ENCODE measurements at regions not wholly inside any gene's neighbourhood (a gene's known extent, or its start where the extent isn't known, plus 50 kb on each side); places are given as distances from the start of the nearest gene placed in this dataset.
A peak's percentile ranks its signal among the peaks of the same experiment; 100 is the strongest.

- CTCF ChIA-PET, result interaction anchor here (0.8 kb wide), 1 partner anchor 9 kb away, joined by 3 read pairs; no protein-coding TSS in a partner anchor
- intact Hi-C loops (cut with micrococcal nuclease), result no loop called here
- no peak for DNase-seq
- H3K27me3 Mint-ChIP-seq, result peaks cover 44 to 69% (median 56%) of the 10 kb centered on the region in 5 donors
- H3K4me3 ChIP-seq (ENCODE audit: low read length), result no peak overlapping the region
- H3K4me1 ChIP-seq (ENCODE audit: control insufficient read depth in 2 of 2, insufficient read depth in 2 of 2, low read length in 2 of 2), result peaks cover 0 to 1% of the 10 kb centered on the region in 2 donors
- H3K9me3 Mint-ChIP-seq, result peaks cover 0 to 5% (median 0%) of the 10 kb centered on the region in 11 donors
- no peak overlapping the region for H3K27ac Mint-ChIP-seq
- no peak overlapping the region for H3K27ac ChIP-seq (ENCODE audit: low read depth, low read length)
- no peaks in the 10 kb centered on the region for H3K36me3 ChIP-seq (ENCODE audit: control insufficient read depth in 2 of 3, insufficient read depth in 3 of 3, low read length in 3 of 3)
- no peak for ATAC-seq
- POLR2A ChIA-PET, result no interaction called here
- H3K27me3 ChIP-seq (ENCODE audit: control insufficient read depth in 2 of 2, insufficient read depth in 2 of 2, low read length in 2 of 2), result peaks cover 1 to 5% of the 10 kb centered on the region in 2 donors
- no peaks in the 10 kb centered on the region for H3K9me3 ChIP-seq (ENCODE audit: control insufficient read depth in 2 of 3, low read length in 3 of 3)
- peaks cover 0 to 5% (median 0%) of the 10 kb centered on the region in 5 donors for H3K36me3 Mint-ChIP-seq
- peaks cover 0 to 2% (median 1%) of the 10 kb centered on the region in 7 donors for H3K4me1 Mint-ChIP-seq
- H3K4me3 Mint-ChIP-seq, result no peak overlapping the region
Measured at GRCh38 chr15:89421219-89421618, 75.2 kb downstream of the RHCG start.

DNA sequence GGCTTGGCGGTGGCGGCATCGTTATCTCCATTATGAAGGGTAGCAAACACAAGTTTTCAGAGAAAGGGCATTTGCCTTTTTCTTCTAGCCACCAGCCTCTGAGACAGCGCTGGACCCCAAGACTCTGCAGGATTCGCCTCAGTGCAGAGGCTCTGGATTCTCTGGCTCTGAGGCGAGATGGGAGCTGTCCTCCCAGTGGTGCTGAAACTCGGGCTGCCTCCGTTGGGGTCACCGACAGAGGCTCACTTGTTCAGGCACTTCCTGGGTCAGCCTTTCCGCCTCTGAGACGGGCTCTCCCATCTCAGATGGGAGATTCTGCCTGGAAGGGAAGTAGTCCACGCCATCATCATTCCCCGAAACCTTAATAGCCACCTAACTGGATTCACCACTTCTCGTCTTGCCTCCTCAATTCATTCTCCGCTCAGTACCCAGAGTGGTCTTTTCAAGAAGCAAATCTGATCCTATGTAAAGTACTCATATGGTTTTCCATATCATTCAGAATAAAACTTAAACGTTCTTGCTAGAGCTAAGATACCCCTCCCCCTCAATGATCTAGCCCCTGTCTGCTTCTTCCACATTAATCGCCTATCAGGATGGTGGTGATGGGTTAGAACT is 76.9 kb downstream of the RHCG start:
- H3K27ac ChIP-seq (ENCODE audit: low read depth, low read length), result no peak overlapping the region
- intact Hi-C loops (cut with micrococcal nuclease), result loop anchor here in 1 of 2 donors (2.0 kb wide), 1 partner anchor 59 kb away; no protein-coding TSS in a partner anchor
- H3K4me1 ChIP-seq (ENCODE audit: control insufficient read depth in 2 of 2, insufficient read depth in 2 of 2, low read length in 2 of 2), result peaks cover 0 to 4% of the 10 kb centered on the region in 2 donors
- CTCF ChIA-PET, result no interaction called here
- peaks cover 0 to 5% (median 0%) of the 10 kb centered on the region in 11 donors for H3K9me3 Mint-ChIP-seq
- H3K4me3 Mint-ChIP-seq, result no peak overlapping the region
- no peak overlapping the region for H3K4me3 ChIP-seq (ENCODE audit: low read length)
- H3K4me1 Mint-ChIP-seq, result peaks cover 0 to 5% (median 5%) of the 10 kb centered on the region in 7 donors
- H3K36me3 ChIP-seq (ENCODE audit: control insufficient read depth in 2 of 3, insufficient read depth in 3 of 3, low read length in 3 of 3), result no peaks in the 10 kb centered on the region
- H3K27me3 Mint-ChIP-seq, result peaks cover 60 to 79% (median 68%) of the 10 kb centered on the region in 5 donors
- H3K36me3 Mint-ChIP-seq, result peaks cover 0 to 5% (median 0%) of the 10 kb centered on the region in 5 donors
- peak in 4 of 9 donors; percentile 26 to 59 (median 36) for DNase-seq
- peak; percentile 33 for ATAC-seq
- POLR2A ChIA-PET, result no interaction called here
- no peaks in the 10 kb centered on the region for H3K9me3 ChIP-seq (ENCODE audit: control insufficient read depth in 2 of 3, low read length in 3 of 3)
- peaks cover 3 to 12% of the 10 kb centered on the region in 2 donors for H3K27me3 ChIP-seq (ENCODE audit: control insufficient read depth in 2 of 2, insufficient read depth in 2 of 2, low read length in 2 of 2)
- no peak overlapping the region for H3K27ac Mint-ChIP-seq

GRCh38 chr15:89417206-89417725 is 79.1 kb downstream of the RHCG start:
- intact Hi-C loops (cut with micrococcal nuclease), result no loop called here
- POLR2A ChIA-PET, result no interaction called here

DNA sequence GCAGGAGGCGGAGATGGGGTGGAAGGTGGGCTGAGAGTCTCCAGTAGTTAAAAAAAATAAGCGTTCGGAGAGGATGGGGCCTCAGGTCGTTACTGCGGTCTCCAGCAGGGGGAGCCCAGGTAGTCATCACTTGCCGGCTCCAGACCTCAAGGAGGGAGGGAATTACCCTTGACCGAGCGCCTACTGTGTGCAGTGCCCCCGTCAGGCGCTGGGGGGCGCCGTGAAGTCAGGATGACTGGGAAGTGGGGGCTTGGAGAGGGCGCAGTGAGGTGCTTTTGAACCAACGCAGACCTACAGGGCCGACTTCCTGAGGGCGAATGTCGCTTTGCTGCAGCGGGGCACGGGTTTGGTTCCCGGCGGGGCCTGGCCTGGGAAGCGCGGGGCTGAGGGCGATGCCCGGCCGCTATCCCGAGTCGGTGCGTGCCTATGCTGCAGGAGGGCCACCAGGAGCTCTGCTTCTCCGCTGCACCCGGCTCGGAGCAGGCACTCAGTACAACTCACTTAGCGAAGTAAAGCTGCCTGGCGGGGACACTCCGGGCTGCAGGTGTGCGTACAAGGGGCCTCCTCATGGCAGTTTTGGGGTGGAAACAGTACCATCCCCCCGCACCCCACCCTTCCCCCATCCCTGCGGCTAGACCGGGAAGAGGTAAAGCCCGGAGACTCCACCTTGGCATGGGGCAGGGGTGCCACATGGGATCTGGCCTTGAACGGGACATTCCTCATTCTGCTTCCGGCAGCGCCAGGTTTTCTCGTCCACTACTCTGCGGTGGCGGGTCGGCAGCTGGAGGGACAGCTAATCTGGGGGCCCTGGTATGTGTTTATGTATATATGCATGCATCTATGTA is 79.8 kb downstream of the RHCG start:
- H3K4me1 ChIP-seq (ENCODE audit: control insufficient read depth in 2 of 2, insufficient read depth in 2 of 2, low read length in 2 of 2), result peaks cover 0 to 4% of the 10 kb centered on the region in 2 donors
- H3K27ac ChIP-seq (ENCODE audit: low read depth, low read length), result no peak overlapping the region
- intact Hi-C loops (cut with micrococcal nuclease), result loop anchor here (1.0 kb wide), 1 partner anchor 14 kb away; no protein-coding TSS in a partner anchor
- Mint-ChIP-seq H3K36me3 (peaks cover 0 to 5% (median 0%) of the 10 kb centered on the region in 5 donors), H3K27ac (peak overlapping the region in 1 of 9 donors; percentile 23), H3K4me3 (peak overlapping the region in 3 of 10 donors; percentile 27 to 72 (median 36)), H3K27me3 (peaks cover 77 to 88% (median 84%) of the 10 kb centered on the region in 5 donors), H3K9me3 (peaks cover 0 to 5% (median 0%) of the 10 kb centered on the region in 11 donors), H3K4me1 (peaks cover 7 to 11% (median 8%) of the 10 kb centered on the region in 7 donors)
- DNase-seq, result peak; percentile 22 to 76 (median 39)
- H3K27me3 ChIP-seq (ENCODE audit: control insufficient read depth in 2 of 2, insufficient read depth in 2 of 2, low read length in 2 of 2), result peaks cover 15 to 32% of the 10 kb centered on the region in 2 donors
- no peak overlapping the region for H3K4me3 ChIP-seq (ENCODE audit: low read length)
- ChIA-PET CTCF (no interaction called here), POLR2A (no interaction called here)
- ATAC-seq, result peak; percentile 94
- H3K9me3 ChIP-seq (ENCODE audit: control insufficient read depth in 2 of 3, low read length in 3 of 3), result no peaks in the 10 kb centered on the region
- H3K36me3 ChIP-seq (ENCODE audit: control insufficient read depth in 2 of 3, insufficient read depth in 3 of 3, low read length in 3 of 3), result no peaks in the 10 kb centered on the region

More at GRCh38 chr15:89417206-89417725, 79.1 kb downstream of the RHCG start:
- DNase-seq (no peak), ATAC-seq (no peak)
- peaks cover 10 to 25% of the 10 kb centered on the region in 2 donors for H3K27me3 ChIP-seq (ENCODE audit: control insufficient read depth in 2 of 2, insufficient read depth in 2 of 2, low read length in 2 of 2)
- H3K36me3 Mint-ChIP-seq, result peaks cover 0 to 5% (median 0%) of the 10 kb centered on the region in 5 donors
- no peak overlapping the region for H3K4me3 Mint-ChIP-seq
- CTCF ChIA-PET, result no interaction called here
- no peak overlapping the region for H3K4me3 ChIP-seq (ENCODE audit: low read length)
- no peaks in the 10 kb centered on the region for H3K9me3 ChIP-seq (ENCODE audit: control insufficient read depth in 2 of 3, low read length in 3 of 3)
- H3K27me3 Mint-ChIP-seq, result peaks cover 77 to 86% (median 79%) of the 10 kb centered on the region in 5 donors
- no peak overlapping the region for H3K27ac Mint-ChIP-seq
- peaks cover 0 to 5% (median 0%) of the 10 kb centered on the region in 11 donors for H3K9me3 Mint-ChIP-seq
- peaks cover 4 to 7% (median 5%) of the 10 kb centered on the region in 7 donors for H3K4me1 Mint-ChIP-seq
- no peaks in the 10 kb centered on the region for H3K36me3 ChIP-seq (ENCODE audit: control insufficient read depth in 2 of 3, insufficient read depth in 3 of 3, low read length in 3 of 3)
- H3K27ac ChIP-seq (ENCODE audit: low read depth, low read length), result no peak overlapping the region
- peaks cover 0 to 4% of the 10 kb centered on the region in 2 donors for H3K4me1 ChIP-seq (ENCODE audit: control insufficient read depth in 2 of 2, insufficient read depth in 2 of 2, low read length in 2 of 2)

- intact Hi-C loops (cut with micrococcal nuclease), result no loop called here
- peaks cover 0 to 4% (median 0%) of the 10 kb centered on the region in 11 donors for H3K9me3 Mint-ChIP-seq
- ATAC-seq (no peak), DNase-seq (no peak)
- H3K27ac Mint-ChIP-seq, result no peak overlapping the region
- H3K36me3 Mint-ChIP-seq, result peaks cover 0 to under 1% (median 0%) of the 10 kb centered on the region in 5 donors
- Histone ChIP-seq H3K4me1 (ENCODE audit: control insufficient read depth in 2 of 2, insufficient read depth in 2 of 2, low read length in 2 of 2) (peaks cover 1 to 4% of the 10 kb centered on the region in 2 donors), H3K4me3 (ENCODE audit: low read length) (no peak overlapping the region), H3K36me3 (ENCODE audit: control insufficient read depth in 2 of 3, insufficient read depth in 3 of 3, low read length in 3 of 3) (no peaks in the 10 kb centered on the region), H3K27me3 (ENCODE audit: control insufficient read depth in 2 of 2, insufficient read depth in 2 of 2, low read length in 2 of 2) (peaks cover 19 to 42% of the 10 kb centered on the region in 2 donors), H3K27ac (ENCODE audit: low read depth, low read length) (no peak overlapping the region), H3K9me3 (ENCODE audit: control insufficient read depth in 2 of 3, low read length in 3 of 3) (no peaks in the 10 kb centered on the region)
- H3K27me3 Mint-ChIP-seq, result peaks cover 78 to 91% (median 87%) of the 10 kb centered on the region in 5 donors
- peaks cover 11 to 25% (median 21%) of the 10 kb centered on the region in 7 donors for H3K4me1 Mint-ChIP-seq
- CTCF ChIA-PET, result interaction anchor here (0.7 to 1.1 kb wide), 2 partner anchors 43 to 56 kb away, joined by 3 to 4 read pairs; no protein-coding TSS in a partner anchor
- POLR2A ChIA-PET, result no interaction called here
- no peak overlapping the region for H3K4me3 Mint-ChIP-seq
Measured at GRCh38 chr15:89414571-89414970, 79.9 kb upstream of the POLG start.

- no peak overlapping the region for H3K4me3 Mint-ChIP-seq
- H3K27ac Mint-ChIP-seq, result no peak overlapping the region
- peaks cover 83 to 92% (median 87%) of the 10 kb centered on the region in 5 donors for H3K27me3 Mint-ChIP-seq
- Histone ChIP-seq H3K27ac (ENCODE audit: low read depth, low read length) (no peak overlapping the region), H3K27me3 (ENCODE audit: control insufficient read depth in 2 of 2, insufficient read depth in 2 of 2, low read length in 2 of 2) (peaks cover 23 to 49% of the 10 kb centered on the region in 2 donors), H3K4me3 (ENCODE audit: low read length) (no peak overlapping the region), H3K36me3 (ENCODE audit: control insufficient read depth in 2 of 3, insufficient read depth in 3 of 3, low read length in 3 of 3) (no peaks in the 10 kb centered on the region), H3K9me3 (ENCODE audit: control insufficient read depth in 2 of 3, low read length in 3 of 3) (no peaks in the 10 kb centered on the region), H3K4me1 (ENCODE audit: control insufficient read depth in 2 of 2, insufficient read depth in 2 of 2, low read length in 2 of 2) (peaks cover 7 to 8% of the 10 kb centered on the region in 2 donors)
- ChIA-PET POLR2A (no interaction called here), CTCF (interaction anchor here (0.7 to 1.1 kb wide), 2 partner anchors 44 to 55 kb away, joined by 3 to 4 read pairs; no protein-coding TSS in a partner anchor)
- peaks cover 0 to 4% (median 0%) of the 10 kb centered on the region in 11 donors for H3K9me3 Mint-ChIP-seq
- peaks cover 17 to 32% (median 28%) of the 10 kb centered on the region in 7 donors for H3K4me1 Mint-ChIP-seq
- DNase-seq (no peak), ATAC-seq (no peak)
- peaks cover 0 to under 1% (median 0%) of the 10 kb centered on the region in 5 donors for H3K36me3 Mint-ChIP-seq
- intact Hi-C loops (cut with micrococcal nuclease), result no loop called here
Measured at GRCh38 chr15:89413877-89414276, 79.3 kb upstream of the POLG start.
